Type B pancreatic cell (in vitro differentiated cells): ENCODE measurements at regions not wholly inside any gene's neighbourhood (a gene's known extent, or its start where the extent isn't known, plus 50 kb on each side); places are given as distances from the start of the nearest gene placed in this dataset.

Source experiments
- DNase-seq: peaks from one replicate; pipeline ENCODE4 v3.0.0; 2021; ENCODE audit warnings: mixed read lengths; ENCODE audit not compliant: unreplicated experiment; ENCODE audit errors: extremely low spot score
- H3K27ac Mint-ChIP-seq: 2 replicates; pipeline ENCODE4 v1.8.0; 2021; ENCODE audit warnings: mild to moderate bottlenecking, mixed read lengths
- H3K27me3 Mint-ChIP-seq: 2 replicates; pipeline ENCODE4 v1.8.0; 2021; ENCODE audit warnings: mixed read lengths
- H3K36me3 Mint-ChIP-seq: 2 replicates; pipeline ENCODE4 v1.8.0; 2021; ENCODE audit warnings: mixed read lengths
- H3K4me1 Mint-ChIP-seq: one replicate; pipeline ENCODE4 v1.8.0; 2021; ENCODE audit warnings: mixed read lengths; ENCODE audit not compliant: unreplicated experiment
- H3K4me3 Mint-ChIP-seq: 2 replicates; pipeline ENCODE4 v1.8.0; 2021; ENCODE audit warnings: mild to moderate bottlenecking, mixed read lengths
- H3K9me3 Mint-ChIP-seq: 2 replicates; pipeline ENCODE4 v1.8.0; 2021; ENCODE audit warnings: mixed read lengths
- CTCF ChIP-seq: fragments of 200-600 bp; sonication (generic); conservative IDR thresholded peaks from 2 replicates; pipeline ENCODE4 v1.5.0; 2021; ENCODE audit warnings: antibody characterized with exemption, mild to moderate bottlenecking

GRCh38 chr6:163679012-163679660 is 264.6 kb downstream of the QKI start:
- no peak for TF ChIP-seq CTCF
- H3K27ac Mint-ChIP-seq, result no peak overlapping the region
- H3K27me3 Mint-ChIP-seq, result peaks cover 4% of the 10 kb centered on the region
- no peaks in the 10 kb centered on the region for H3K4me1 Mint-ChIP-seq
- H3K4me3 Mint-ChIP-seq, result no peak overlapping the region
- DNase-seq, result no peak
- H3K36me3 Mint-ChIP-seq, result no peaks in the 10 kb centered on the region
- H3K9me3 Mint-ChIP-seq, result no peaks in the 10 kb centered on the region

DNA sequence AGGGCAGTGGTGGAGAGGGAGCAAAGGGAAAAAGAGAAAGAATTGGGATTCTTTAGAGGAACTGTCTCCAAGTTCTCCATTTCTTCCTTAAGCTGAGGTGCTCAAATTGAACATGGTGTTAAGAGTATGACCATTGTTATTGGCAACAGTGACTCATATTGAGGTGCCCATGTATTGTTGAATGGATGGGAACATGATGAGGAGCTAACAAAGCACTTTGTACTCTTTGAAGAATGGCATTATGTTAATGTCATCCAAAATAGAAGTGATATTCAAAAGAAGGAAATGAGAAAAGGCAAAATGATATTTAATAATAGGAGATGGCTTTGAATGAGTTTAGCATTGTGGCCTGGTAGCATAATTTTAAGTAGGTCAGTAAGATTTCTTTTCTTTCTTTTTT is 261.1 kb downstream of the QKI start:
- no peaks in the 10 kb centered on the region for H3K4me1 Mint-ChIP-seq
- H3K27ac Mint-ChIP-seq, result no peak overlapping the region
- no peak overlapping the region for H3K4me3 Mint-ChIP-seq
- no peaks in the 10 kb centered on the region for H3K9me3 Mint-ChIP-seq
- H3K27me3 Mint-ChIP-seq, result peaks cover 3% of the 10 kb centered on the region
- no peak for TF ChIP-seq CTCF
- DNase-seq, result no peak
- H3K36me3 Mint-ChIP-seq, result no peaks in the 10 kb centered on the region

- Mint-ChIP-seq H3K27ac (no peak overlapping the region), H3K36me3 (no peaks in the 10 kb centered on the region), H3K4me3 (no peak overlapping the region), H3K27me3 (peaks cover 4% of the 10 kb centered on the region), H3K4me1 (peaks cover 5% of the 10 kb centered on the region), H3K9me3 (no peaks in the 10 kb centered on the region)
- no peak for DNase-seq
- no peak for TF ChIP-seq CTCF
Observed at GRCh38 chr6:163672710-163673109, 258.2 kb downstream of the QKI start.

GRCh38 chr6:163671791-163672190 is 257.3 kb downstream of the QKI start:
- no peak overlapping the region for H3K27ac Mint-ChIP-seq
- no peaks in the 10 kb centered on the region for H3K9me3 Mint-ChIP-seq
- peaks cover 7% of the 10 kb centered on the region for H3K27me3 Mint-ChIP-seq
- no peak for DNase-seq
- H3K36me3 Mint-ChIP-seq, result no peaks in the 10 kb centered on the region
- H3K4me3 Mint-ChIP-seq, result no peak overlapping the region
- TF ChIP-seq CTCF, result no peak
- peaks cover 5% of the 10 kb centered on the region for H3K4me1 Mint-ChIP-seq

DNA sequence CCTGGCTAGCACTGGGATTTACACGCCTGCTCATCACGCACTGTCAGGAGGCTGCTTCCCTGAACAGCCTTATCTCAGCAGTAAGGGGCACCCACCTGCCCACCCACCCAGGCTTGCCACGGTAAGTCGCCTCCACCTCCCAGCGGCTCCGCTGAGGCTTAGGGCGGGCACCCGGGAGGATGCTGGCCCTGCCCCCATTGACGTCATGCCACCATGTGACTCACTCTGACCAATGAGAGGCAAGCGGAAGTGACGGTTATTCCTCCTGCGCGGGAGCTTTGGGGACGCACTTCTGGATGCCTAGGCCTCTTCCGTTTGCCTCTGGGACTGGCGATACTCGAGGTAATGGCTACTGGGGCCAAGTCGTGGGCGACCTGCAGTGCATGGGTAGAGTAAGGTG is 256.8 kb downstream of the QKI start:
- H3K36me3 Mint-ChIP-seq, result no peaks in the 10 kb centered on the region
- no peaks in the 10 kb centered on the region for H3K9me3 Mint-ChIP-seq
- no peak for TF ChIP-seq CTCF
- no peak overlapping the region for H3K4me3 Mint-ChIP-seq
- H3K27ac Mint-ChIP-seq, result no peak overlapping the region
- peaks cover 7% of the 10 kb centered on the region for H3K27me3 Mint-ChIP-seq
- no peak for DNase-seq
- H3K4me1 Mint-ChIP-seq, result peaks cover 5% of the 10 kb centered on the region

- Mint-ChIP-seq H3K27me3 (peaks cover 7% of the 10 kb centered on the region), H3K4me1 (peaks cover 5% of the 10 kb centered on the region), H3K36me3 (no peaks in the 10 kb centered on the region), H3K9me3 (no peaks in the 10 kb centered on the region), H3K27ac (no peak overlapping the region), H3K4me3 (no peak overlapping the region)
- no peak for TF ChIP-seq CTCF
- DNase-seq, result no peak
Observed at GRCh38 chr6:163670336-163670735, 255.8 kb downstream of the QKI start.
